Liver (tissue), 8 donors: ENCODE measurements at regions not wholly inside any gene's neighbourhood (a gene's known extent, or its start where the extent isn't known, plus 50 kb on each side); places are given as distances from the start of the nearest gene placed in this dataset.

Experiments
- DNase-seq: peaks from one replicate; pipeline ENCODE4 v3.0.0-alpha.2; 2017; ENCODE audit warnings: low spot score
- H3K27ac ChIP-seq, 2 donors: one replicate each; pipeline ENCODE4 v1.7.0; 2013; ENCODE audit warnings: inconsistent platforms in 2 of 2, low read length in 2 of 2, control low read depth in 1 of 2, low read depth in 1 of 2, mild to moderate bottlenecking in 1 of 2
- H3K27me3 ChIP-seq, 4 donors: one replicate each; pipeline versions ENCODE4 v1.6.1 to v1.7.0; 2013; ENCODE audit warnings: low read length in 3 of 4, inconsistent platforms in 1 of 4, mild to moderate bottlenecking in 1 of 4, moderate library complexity in 1 of 4; ENCODE audit not compliant: control insufficient read depth in 4 of 4, insufficient read depth in 4 of 4
- H3K36me3 ChIP-seq, 4 donors: one replicate each; pipeline versions ENCODE4 v1.6.1 to v1.7.0; 2013; ENCODE audit warnings: low read length in 3 of 4, mild to moderate bottlenecking in 3 of 4, low read depth in 1 of 4, moderate library complexity in 1 of 4; ENCODE audit not compliant: control insufficient read depth in 4 of 4, insufficient read depth in 3 of 4
- H3K4me1 ChIP-seq, 4 donors: one replicate each; pipeline versions ENCODE4 v1.6.1 to v1.7.0; 2013; ENCODE audit warnings: low read length in 3 of 4, mild to moderate bottlenecking in 3 of 4, moderate library complexity in 1 of 4; ENCODE audit not compliant: control insufficient read depth in 4 of 4, insufficient read depth in 4 of 4
- H3K4me3 ChIP-seq, 3 donors: one replicate each; pipeline versions ENCODE4 v1.6.1 to v1.7.0; 2013; ENCODE audit warnings: low read length in 3 of 3, control low read depth in 1 of 3, low read depth in 1 of 3, mild to moderate bottlenecking in 1 of 3
- H3K9ac ChIP-seq, 2 donors: one replicate each; pipeline ENCODE4 v1.7.0; 2013; ENCODE audit warnings: low read length in 2 of 2, mild to moderate bottlenecking in 2 of 2, moderate library complexity in 2 of 2, control low read depth in 1 of 2, low read depth in 1 of 2
- H3K9me3 ChIP-seq, 4 donors: one replicate each; pipeline versions ENCODE4 v1.6.1 to v1.7.0; 2013; ENCODE audit warnings: low read length in 3 of 4; ENCODE audit not compliant: control insufficient read depth in 4 of 4
- EGR1 ChIP-seq, 2 donors: IDR thresholded peaks; 2 replicates each; pipeline ENCODE4 v1.6.1; 2016 to 2018; ENCODE audit warnings: antibody characterized with exemption in 2 of 2, low read depth in 2 of 2
- FOXA1 ChIP-seq: IDR thresholded peaks from 2 replicates; pipeline ENCODE4 v1.6.1; 2016; ENCODE audit warnings: antibody characterized with exemption
- FOXA2 ChIP-seq: IDR thresholded peaks from 2 replicates; pipeline ENCODE4 v1.6.1; 2016; ENCODE audit warnings: antibody characterized with exemption
- GABPA ChIP-seq, 2 donors: IDR thresholded peaks in 1 of 2; conservative IDR thresholded peaks in 1 of 2; 2 replicates each; pipeline ENCODE4 v1.6.1; 2016; ENCODE audit warnings: antibody characterized with exemption in 2 of 2, mild to moderate bottlenecking in 1 of 2, moderate library complexity in 1 of 2
- HNF4A ChIP-seq, 2 donors: conservative IDR thresholded peaks; 2 replicates each; pipeline ENCODE4 v1.6.1; 2016; ENCODE audit warnings: antibody characterized with exemption in 2 of 2, mild to moderate bottlenecking in 2 of 2
- HNF4G ChIP-seq: IDR thresholded peaks from 2 replicates; pipeline ENCODE4 v1.6.1; 2016; ENCODE audit warnings: antibody characterized with exemption
- JUND ChIP-seq, 2 donors: IDR thresholded peaks; 2 replicates each; pipeline ENCODE4 v1.6.1; 2016; ENCODE audit warnings: antibody characterized with exemption in 2 of 2
- MAX ChIP-seq: IDR thresholded peaks from 2 replicates; pipeline ENCODE4 v1.6.1; 2016; ENCODE audit warnings: antibody characterized with exemption
- NR2F2 ChIP-seq: IDR thresholded peaks from 2 replicates; pipeline ENCODE4 v1.6.1; 2016; ENCODE audit warnings: antibody characterized with exemption
- RAD21 ChIP-seq, 2 donors: IDR thresholded peaks; 2 replicates each; pipeline ENCODE4 v1.6.1; 2016; ENCODE audit warnings: antibody characterized with exemption in 2 of 2, mild to moderate bottlenecking in 2 of 2
- RXRA ChIP-seq, 2 donors: IDR thresholded peaks; 2 replicates each; pipeline ENCODE4 v1.6.1; 2017 to 2018; ENCODE audit warnings: antibody characterized with exemption in 2 of 2, mild to moderate bottlenecking in 1 of 2
- SP1 ChIP-seq: IDR thresholded peaks from 2 replicates; pipeline ENCODE4 v1.6.1; 2018; ENCODE audit warnings: antibody characterized with exemption, mild to moderate bottlenecking
- TAF1 ChIP-seq: conservative IDR thresholded peaks from 2 replicates; pipeline ENCODE4 v1.6.1; 2016; ENCODE audit warnings: antibody characterized with exemption, mild to moderate bottlenecking
- YY1 ChIP-seq: IDR thresholded peaks from 2 replicates; pipeline ENCODE4 v1.6.1; 2016; ENCODE audit warnings: antibody characterized with exemption, mild to moderate bottlenecking
- WGBS: extraction: QIAGEN DNeasy Blood & Tissue Kit; methylation state at CpG from one replicate; pipeline ENCODE4 v1.1.7; 2013; 5-methylcytosine and 5-hydroxymethylcytosine counted together
- TF ChIP-seq, protein P1 (sequence below): IDR thresholded peaks from 2 replicates; pipeline ENCODE4 v1.6.1; 2016; ENCODE audit warnings: antibody characterized with exemption, mild to moderate bottlenecking
- TF ChIP-seq, protein P2 (sequence below): IDR thresholded peaks from 2 replicates; pipeline ENCODE4 v1.6.1; 2016; ENCODE audit warnings: antibody characterized with exemption
- TF ChIP-seq, protein P3 (sequence below): fragments of 150-350 bp; IDR thresholded peaks from 2 replicates; pipeline ENCODE4 v1.5.1; 2017; ENCODE audit warnings: improper control_type of control experiment, low read depth, low read length; ENCODE audit not compliant: missing input control
- donor health status: healthy.
- donor health status: healthy.
- donor health status: healthy.
- donor health status: healthy.
- donor health status: healthy.

- Histone ChIP-seq H3K27ac (no peak overlapping the region), H3K27me3 (no peaks in the 10 kb centered on the region), H3K9me3 (no peaks in the 10 kb centered on the region), H3K4me3 (no peak overlapping the region), H3K4me1 (no peaks in the 10 kb centered on the region), H3K36me3 (no peaks in the 10 kb centered on the region), H3K9ac (no peak overlapping the region)
- 46% methylated on average over 1 of the region's 1 CpG for WGBS
- DNase-seq, result no peak
- TF ChIP-seq MAX (no peak), FOXA1 (no peak), HNF4A (conservative IDR thresholded peaks at IDR 0.05) (no peak), GABPA (IDR thresholded peaks at IDR 0.05 in 1 of 2, conservative IDR thresholded peaks at IDR 0.05 in 1 of 2) (no peak)
- TF ChIP-seq, protein P1, sequence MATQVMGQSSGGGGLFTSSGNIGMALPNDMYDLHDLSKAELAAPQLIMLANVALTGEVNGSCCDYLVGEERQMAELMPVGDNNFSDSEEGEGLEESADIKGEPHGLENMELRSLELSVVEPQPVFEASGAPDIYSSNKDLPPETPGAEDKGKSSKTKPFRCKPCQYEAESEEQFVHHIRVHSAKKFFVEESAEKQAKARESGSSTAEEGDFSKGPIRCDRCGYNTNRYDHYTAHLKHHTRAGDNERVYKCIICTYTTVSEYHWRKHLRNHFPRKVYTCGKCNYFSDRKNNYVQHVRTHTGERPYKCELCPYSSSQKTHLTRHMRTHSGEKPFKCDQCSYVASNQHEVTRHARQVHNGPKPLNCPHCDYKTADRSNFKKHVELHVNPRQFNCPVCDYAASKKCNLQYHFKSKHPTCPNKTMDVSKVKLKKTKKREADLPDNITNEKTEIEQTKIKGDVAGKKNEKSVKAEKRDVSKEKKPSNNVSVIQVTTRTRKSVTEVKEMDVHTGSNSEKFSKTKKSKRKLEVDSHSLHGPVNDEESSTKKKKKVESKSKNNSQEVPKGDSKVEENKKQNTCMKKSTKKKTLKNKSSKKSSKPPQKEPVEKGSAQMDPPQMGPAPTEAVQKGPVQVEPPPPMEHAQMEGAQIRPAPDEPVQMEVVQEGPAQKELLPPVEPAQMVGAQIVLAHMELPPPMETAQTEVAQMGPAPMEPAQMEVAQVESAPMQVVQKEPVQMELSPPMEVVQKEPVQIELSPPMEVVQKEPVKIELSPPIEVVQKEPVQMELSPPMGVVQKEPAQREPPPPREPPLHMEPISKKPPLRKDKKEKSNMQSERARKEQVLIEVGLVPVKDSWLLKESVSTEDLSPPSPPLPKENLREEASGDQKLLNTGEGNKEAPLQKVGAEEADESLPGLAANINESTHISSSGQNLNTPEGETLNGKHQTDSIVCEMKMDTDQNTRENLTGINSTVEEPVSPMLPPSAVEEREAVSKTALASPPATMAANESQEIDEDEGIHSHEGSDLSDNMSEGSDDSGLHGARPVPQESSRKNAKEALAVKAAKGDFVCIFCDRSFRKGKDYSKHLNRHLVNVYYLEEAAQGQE, result no peak
- TF ChIP-seq, protein P2, sequence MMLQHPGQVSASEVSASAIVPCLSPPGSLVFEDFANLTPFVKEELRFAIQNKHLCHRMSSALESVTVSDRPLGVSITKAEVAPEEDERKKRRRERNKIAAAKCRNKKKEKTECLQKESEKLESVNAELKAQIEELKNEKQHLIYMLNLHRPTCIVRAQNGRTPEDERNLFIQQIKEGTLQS, result no peak
Observed at GRCh38 chr1:103211073-103211472, 102.8 kb upstream of the COL11A1 start.

DNA sequence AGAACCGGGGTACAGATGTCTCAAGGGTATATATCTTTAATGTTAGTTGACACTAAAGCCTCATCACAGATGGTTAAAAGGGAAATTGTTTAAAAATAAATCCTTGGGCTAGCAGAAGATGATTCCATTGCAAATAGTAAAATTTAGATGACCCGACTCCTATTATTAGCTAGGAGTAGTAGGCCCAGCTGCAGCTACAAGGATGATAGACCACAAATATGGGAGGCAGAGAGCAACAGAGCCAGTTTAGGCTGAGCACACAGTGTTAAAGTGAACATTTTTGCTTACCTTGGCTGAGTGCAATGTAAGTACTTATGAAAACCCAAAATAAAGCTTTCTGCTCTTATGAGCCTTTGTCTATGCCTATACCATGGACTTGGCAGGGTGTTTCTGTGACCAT, 100.5 kb upstream of the COL11A1 start:
- 81% methylated on average over 2 of the region's 2 CpGs for WGBS
- H3K4me3 ChIP-seq, result no peak overlapping the region

GRCh38 chr1:103199001-103199400, 90.7 kb upstream of the COL11A1 start:
- 60% methylated on average over 1 of the region's 1 CpG for WGBS
- no peak for DNase-seq
- Histone ChIP-seq H3K9me3 (no peaks in the 10 kb centered on the region), H3K36me3 (no peaks in the 10 kb centered on the region), H3K27me3 (no peaks in the 10 kb centered on the region), H3K9ac (no peak overlapping the region), H3K27ac (no peak overlapping the region), H3K4me3 (no peak overlapping the region), H3K4me1 (no peaks in the 10 kb centered on the region)
- TF ChIP-seq FOXA1 (no peak), RXRA (IDR thresholded peaks at IDR 0.05) (no peak), TAF1 (no peak), HNF4A (conservative IDR thresholded peaks at IDR 0.05) (no peak), HNF4G (no peak), YY1 (no peak), JUND (IDR thresholded peaks at IDR 0.05) (no peak), EGR1 (IDR thresholded peaks at IDR 0.05; ENCODE audit: low read depth in 2 of 2) (no peak), SP1 (no peak), RAD21 (IDR thresholded peaks at IDR 0.05) (no peak), MAX (no peak), FOXA2 (no peak)
- TF ChIP-seq, protein P1, result no peak
- TF ChIP-seq, protein P2, result no peak
- TF ChIP-seq, protein P3, sequence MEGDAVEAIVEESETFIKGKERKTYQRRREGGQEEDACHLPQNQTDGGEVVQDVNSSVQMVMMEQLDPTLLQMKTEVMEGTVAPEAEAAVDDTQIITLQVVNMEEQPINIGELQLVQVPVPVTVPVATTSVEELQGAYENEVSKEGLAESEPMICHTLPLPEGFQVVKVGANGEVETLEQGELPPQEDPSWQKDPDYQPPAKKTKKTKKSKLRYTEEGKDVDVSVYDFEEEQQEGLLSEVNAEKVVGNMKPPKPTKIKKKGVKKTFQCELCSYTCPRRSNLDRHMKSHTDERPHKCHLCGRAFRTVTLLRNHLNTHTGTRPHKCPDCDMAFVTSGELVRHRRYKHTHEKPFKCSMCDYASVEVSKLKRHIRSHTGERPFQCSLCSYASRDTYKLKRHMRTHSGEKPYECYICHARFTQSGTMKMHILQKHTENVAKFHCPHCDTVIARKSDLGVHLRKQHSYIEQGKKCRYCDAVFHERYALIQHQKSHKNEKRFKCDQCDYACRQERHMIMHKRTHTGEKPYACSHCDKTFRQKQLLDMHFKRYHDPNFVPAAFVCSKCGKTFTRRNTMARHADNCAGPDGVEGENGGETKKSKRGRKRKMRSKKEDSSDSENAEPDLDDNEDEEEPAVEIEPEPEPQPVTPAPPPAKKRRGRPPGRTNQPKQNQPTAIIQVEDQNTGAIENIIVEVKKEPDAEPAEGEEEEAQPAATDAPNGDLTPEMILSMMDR, result no peak

More for the DNA sequence above, 100.5 kb upstream of the COL11A1 start:
- TF ChIP-seq NR2F2 (no peak), JUND (IDR thresholded peaks at IDR 0.05) (no peak)
- H3K9ac ChIP-seq, result no peak overlapping the region
- H3K27me3 ChIP-seq, result no peaks in the 10 kb centered on the region
- H3K4me1 ChIP-seq, result no peaks in the 10 kb centered on the region
- no peaks in the 10 kb centered on the region for H3K9me3 ChIP-seq
- no peaks in the 10 kb centered on the region for H3K36me3 ChIP-seq
- DNase-seq, result no peak
- no peak overlapping the region for H3K27ac ChIP-seq
